ENCODE measurements at regions not wholly inside any gene's neighbourhood (a gene's known extent, or its start where the extent isn't known, plus 50 kb on each side); places are given as distances from the start of the nearest gene placed in this dataset.
"Not testable (repeated sequence)": the region's sequence is repeated elsewhere in the genome, so short reads cannot be mapped to it uniquely, and the experiment has no call there.

- TF ChIP-seq CTCF (IDR thresholded peaks at IDR 0.05; ENCODE audit: insufficient read depth, low read length), result no peak
These were observed 588.1 kb upstream of the BRINP3 start for GRCh38 chr1:191065771-191066170.

DNA sequence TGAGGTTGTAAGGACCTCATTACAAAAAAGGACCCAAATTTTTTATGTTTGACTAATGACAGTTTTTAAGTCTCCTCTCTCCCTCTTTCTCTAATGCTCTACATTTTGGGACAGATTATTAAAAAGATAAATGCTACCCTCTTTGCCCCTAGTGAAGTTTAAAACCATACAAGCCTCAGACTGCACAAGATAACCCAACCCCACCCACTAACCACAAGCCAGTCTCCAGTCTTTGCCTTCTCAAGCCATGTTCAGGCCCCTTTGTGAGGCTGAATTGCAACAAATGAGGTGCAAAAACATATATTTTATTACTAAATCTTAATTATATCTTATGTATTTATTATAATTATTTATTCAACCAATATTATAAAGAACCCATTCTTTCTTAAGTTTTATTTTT lies 597.2 kb upstream of the BRINP3 start:
- TF ChIP-seq CTCF (IDR thresholded peaks at IDR 0.05; ENCODE audit: insufficient read depth, low read length), result no peak
- no peak overlapping the region for H3K4me3 ChIP-seq (ENCODE audit: low read depth, low read length)

More at GRCh38 chr1:191065771-191066170, 588.1 kb upstream of the BRINP3 start:
- no peak for DNase-seq (ENCODE audit: low read depth)
- no peak overlapping the region for H3K4me3 ChIP-seq (ENCODE audit: low read depth, low read length)

GRCh38 chr1:191083090-191083489 lies 605.4 kb upstream of the BRINP3 start:
- not testable (repeated sequence) for DNase-seq (ENCODE audit: low read depth); H3K4me3 ChIP-seq (ENCODE audit: low read depth, low read length)

More for the DNA sequence above, 597.2 kb upstream of the BRINP3 start:
- DNase-seq (ENCODE audit: low read depth), result no peak

DNA sequence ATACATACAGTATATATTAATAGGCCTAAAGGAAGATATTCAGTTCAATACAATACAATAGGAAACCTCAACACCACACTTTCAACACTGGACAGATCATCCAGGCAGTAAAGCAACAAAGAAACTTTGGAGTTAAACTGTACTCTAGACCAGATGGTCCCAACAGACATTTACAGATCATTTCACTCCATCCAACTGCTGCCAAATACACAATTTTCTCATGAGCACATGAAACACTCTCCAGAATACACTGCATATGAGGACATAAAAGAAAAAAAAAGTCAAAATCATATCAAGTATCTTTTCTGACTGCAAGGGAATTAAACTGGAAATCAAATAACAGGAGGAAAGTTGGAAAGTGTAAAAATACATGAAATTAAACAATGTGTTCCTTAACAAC lies 607.5 kb upstream of the BRINP3 start:
- no peak for TF ChIP-seq CTCF (IDR thresholded peaks at IDR 0.05; ENCODE audit: insufficient read depth, low read length)
- no peak for DNase-seq (ENCODE audit: low read depth)
- no peak overlapping the region for H3K4me3 ChIP-seq (ENCODE audit: low read depth, low read length)

DNA sequence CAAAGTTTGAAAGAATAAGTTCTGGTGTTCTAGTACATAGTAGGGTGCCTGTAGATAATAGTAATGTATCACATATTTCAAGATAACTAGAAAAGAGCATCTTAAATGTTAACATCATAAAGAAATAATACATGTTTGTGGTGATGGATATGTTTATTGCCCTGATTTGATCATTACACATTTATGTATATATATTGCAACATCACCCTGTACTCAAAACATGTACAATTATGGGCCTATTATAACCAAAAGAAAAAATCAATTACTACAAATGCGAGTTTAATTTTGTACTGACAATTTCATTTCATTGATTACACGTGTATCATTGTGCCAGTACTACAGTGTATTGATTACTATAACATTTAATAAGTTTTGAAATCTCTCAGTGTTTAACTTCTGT lies 609.2 kb upstream of the BRINP3 start:
- no peak for DNase-seq (ENCODE audit: low read depth)
- TF ChIP-seq CTCF (IDR thresholded peaks at IDR 0.05; ENCODE audit: insufficient read depth, low read length), result no peak
- no peak overlapping the region for H3K4me3 ChIP-seq (ENCODE audit: low read depth, low read length)

DNA sequence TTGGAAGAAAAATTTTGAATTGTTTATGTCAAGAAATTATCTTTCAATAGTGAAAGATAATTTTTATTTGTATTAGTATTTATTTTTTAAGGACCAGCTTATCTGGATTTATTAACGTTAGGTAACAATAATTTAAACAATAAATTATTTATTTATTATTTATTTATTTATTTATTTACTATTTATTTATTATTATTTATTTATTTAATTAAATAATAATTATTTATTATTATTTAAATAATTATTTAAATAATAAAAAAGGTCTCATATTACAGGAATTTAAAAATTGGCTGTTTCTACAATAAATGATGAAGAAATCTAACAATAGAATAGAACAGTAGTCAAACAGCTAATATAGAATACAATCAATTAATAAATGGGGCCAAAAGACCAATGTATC lies 618.7 kb upstream of the BRINP3 start:
- H3K4me3 ChIP-seq (ENCODE audit: low read depth, low read length), result no peak overlapping the region
- DNase-seq (ENCODE audit: low read depth), result no peak
- no peak for TF ChIP-seq CTCF (IDR thresholded peaks at IDR 0.05; ENCODE audit: insufficient read depth, low read length)

DNA sequence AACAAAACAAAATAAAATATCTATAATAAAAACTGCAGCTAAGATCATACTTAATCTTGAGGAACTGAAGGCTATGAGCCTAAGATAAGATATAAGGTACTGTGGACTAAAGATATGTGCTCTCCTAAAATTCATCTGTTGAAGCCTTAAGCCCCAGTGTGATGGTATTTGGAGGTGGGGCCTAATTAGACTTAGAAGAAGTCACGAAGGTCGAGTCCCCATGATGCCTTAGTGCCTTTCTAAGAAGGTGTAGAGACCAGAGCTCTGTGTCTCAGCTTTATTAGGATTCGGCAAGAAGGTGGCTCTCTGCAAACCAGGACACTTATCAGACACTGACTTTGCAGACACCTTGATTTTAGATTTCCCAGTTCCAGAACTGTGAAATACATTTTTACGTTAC lies 622.0 kb upstream of the BRINP3 start:
- DNase-seq (ENCODE audit: low read depth), result no peak
- H3K4me3 ChIP-seq (ENCODE audit: low read depth, low read length), result no peak overlapping the region
- TF ChIP-seq CTCF (IDR thresholded peaks at IDR 0.05; ENCODE audit: insufficient read depth, low read length), result no peak

Measured in fibroblast of the aortic adventitia (primary cell).